GM19438 (cell line): ENCODE measurements at regions not wholly inside any gene's neighbourhood (a gene's known extent, or its start where the extent isn't known, plus 50 kb on each side); places are given as distances from the start of the nearest gene placed in this dataset.
"Not testable (repeated sequence)": the region's sequence is repeated elsewhere in the genome, so short reads cannot be mapped to it uniquely, and the experiment has no call there.

ENCODE experiments used
- ATAC-seq: cut with Tn5 transposase; IDR thresholded peaks from one replicate; pipeline ENCODE4 v1.9.1; 2021; ENCODE audit warnings: low read depth; ENCODE audit not compliant: unreplicated experiment

GRCh38 chr2:5022708-5023635 is 669.2 kb upstream of the SOX11 start:
- ATAC-seq, result not testable (repeated sequence)

GRCh38 chr2:5026571-5027234 is 665.5 kb upstream of the SOX11 start:
- ATAC-seq, result no peak

GRCh38 chr2:5035057-5035488 is 657.1 kb upstream of the SOX11 start:
- no peak for ATAC-seq

GRCh38 chr2:5036256-5036655 is 655.9 kb upstream of the SOX11 start:
- no peak for ATAC-seq

GRCh38 chr2:5039241-5039975 is 652.8 kb upstream of the SOX11 start:
- no peak for ATAC-seq

- no peak for ATAC-seq
Measured at GRCh38 chr2:5040571-5040970, 651.6 kb upstream of the SOX11 start.

GRCh38 chr2:5041501-5041900 is 650.7 kb upstream of the SOX11 start:
- no peak for ATAC-seq

- no peak for ATAC-seq
Measured at GRCh38 chr2:5042666-5043440, 649.3 kb upstream of the SOX11 start.

GRCh38 chr2:5051300-5051699 is 640.9 kb upstream of the SOX11 start:
- ATAC-seq, result no peak

- no peak for ATAC-seq
Measured at GRCh38 chr2:5052905-5053304, 639.3 kb upstream of the SOX11 start.

- ATAC-seq, result no peak
Measured at GRCh38 chr2:5057891-5058351, 634.3 kb upstream of the SOX11 start.

- no peak for ATAC-seq
Measured at GRCh38 chr2:5060956-5061355, 631.2 kb upstream of the SOX11 start.

- ATAC-seq, result no peak
Measured at GRCh38 chr2:5064687-5065086, 627.5 kb upstream of the SOX11 start.

- no peak for ATAC-seq
Measured at GRCh38 chr2:5067816-5068215, 624.4 kb upstream of the SOX11 start.

GRCh38 chr2:5070257-5070656 is 621.9 kb upstream of the SOX11 start:
- no peak for ATAC-seq

GRCh38 chr2:5074733-5075132 is 617.5 kb upstream of the SOX11 start:
- ATAC-seq, result no peak

GRCh38 chr2:5076599-5076998 is 615.6 kb upstream of the SOX11 start:
- ATAC-seq, result no peak

GRCh38 chr2:5077479-5078089 is 614.6 kb upstream of the SOX11 start:
- no peak for ATAC-seq

GRCh38 chr2:5083402-5083801 is 608.8 kb upstream of the SOX11 start:
- ATAC-seq, result no peak

GRCh38 chr2:5089409-5089808 is 602.8 kb upstream of the SOX11 start:
- no peak for ATAC-seq
